NCI-H526 (cell line): ENCODE measurements at regions not wholly inside any gene's neighbourhood (a gene's known extent, or its start where the extent isn't known, plus 50 kb on each side); places are given as distances from the start of the nearest gene placed in this dataset.
"Not testable (repeated sequence)": the region's sequence is repeated elsewhere in the genome, so short reads cannot be mapped to it uniquely, and the experiment has no call there.

ENCODE experiments used
- DNase-seq, 2 experiments: peaks; one replicate each; lab custom pipeline; 2025; lab: John Stamatoyannopoulos, UW

GRCh38 chr5:96171973-96172372 lies 210.3 kb upstream of the ELL2 start:
- DNase-seq = not testable (repeated sequence)

- DNase-seq = not testable (repeated sequence)
These were observed 209.0 kb upstream of the ELL2 start for GRCh38 chr5:96170481-96171125.

- not testable (repeated sequence) for DNase-seq
These were observed 207.2 kb upstream of the ELL2 start for GRCh38 chr5:96168833-96169232.

GRCh38 chr5:96159043-96159442 lies 197.4 kb upstream of the ELL2 start:
- peak in 1 of 2 experiments; percentile 18 for DNase-seq

GRCh38 chr5:96157841-96158291 lies 196.2 kb upstream of the ELL2 start:
- DNase-seq = peak in 1 of 2 experiments; percentile 7

- DNase-seq = peak in 1 of 2 experiments; percentile 14
These were observed 195.6 kb upstream of the ELL2 start for GRCh38 chr5:96157077-96157780.

GRCh38 chr5:96155147-96155546 lies 193.5 kb upstream of the ELL2 start:
- no peak for DNase-seq

- DNase-seq = no peak
These were observed 190.2 kb upstream of the ELL2 start for GRCh38 chr5:96151891-96152290.

GRCh38 chr5:96150007-96150406 lies 188.4 kb upstream of the ELL2 start:
- no peak for DNase-seq

- no peak for DNase-seq
These were observed 187.9 kb upstream of the ELL2 start for GRCh38 chr5:96149546-96149945.

- DNase-seq = no peak
These were observed 187.4 kb upstream of the ELL2 start for GRCh38 chr5:96149021-96149420.

- DNase-seq = no peak
These were observed 186.7 kb upstream of the ELL2 start for GRCh38 chr5:96148376-96148775.

- DNase-seq = no peak
These were observed 186.2 kb upstream of the ELL2 start for GRCh38 chr5:96147866-96148265.

- DNase-seq = no peak
These were observed 185.0 kb upstream of the ELL2 start for GRCh38 chr5:96146675-96147074.

GRCh38 chr5:96144289-96144688 lies 182.6 kb upstream of the ELL2 start:
- DNase-seq = no peak

- no peak for DNase-seq
These were observed 181.8 kb upstream of the ELL2 start for GRCh38 chr5:96143450-96143849.

- DNase-seq = no peak
These were observed 181.3 kb upstream of the ELL2 start for GRCh38 chr5:96142786-96143434.

GRCh38 chr5:96142184-96142781 lies 180.6 kb upstream of the ELL2 start:
- DNase-seq = no peak

GRCh38 chr5:96141749-96142148 lies 180.1 kb upstream of the ELL2 start:
- no peak for DNase-seq

GRCh38 chr5:96140496-96140895 lies 178.8 kb upstream of the ELL2 start:
- no peak for DNase-seq

GRCh38 chr5:96140084-96140483 lies 178.4 kb upstream of the ELL2 start:
- DNase-seq = no peak

GRCh38 chr5:96134886-96135285 lies 173.2 kb upstream of the ELL2 start:
- no peak for DNase-seq
